ENCODE measurements at regions not wholly inside any gene's neighbourhood (a gene's known extent, or its start where the extent isn't known, plus 50 kb on each side); places are given as distances from the start of the nearest gene placed in this dataset.

DNA sequence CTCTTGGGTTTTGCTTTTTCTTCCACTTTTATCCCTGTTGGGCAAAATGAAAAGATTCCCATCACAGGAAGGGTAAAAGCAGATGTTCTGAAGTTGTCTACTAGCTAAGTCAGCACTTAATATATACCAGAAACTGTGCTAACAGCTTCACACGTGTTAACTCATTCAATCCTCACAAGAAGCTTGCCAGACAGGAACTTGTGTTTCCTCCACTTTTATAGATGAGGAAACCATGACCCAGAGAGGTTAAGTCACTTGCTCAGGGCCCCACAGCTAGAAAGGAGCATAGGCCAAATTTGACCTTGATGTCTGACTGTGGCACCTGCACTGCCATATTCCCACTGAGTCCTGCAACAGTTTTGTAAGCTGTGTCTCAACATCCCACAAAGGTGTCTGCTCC is 76.8 kb upstream of the EPC2 start:
- no TSS peak for BruUV-seq (replicated peaks)
- intact Hi-C loops (cut with micrococcal nuclease) (no loop called here), dilution Hi-C loops (cut with MboI; ENCODE audit: extremely low pct_ligation_motif_present, low sequenced_read_pairs) (no loop called here)
- H3K4me3 ChIP-seq (replicated peaks in 1 of 3; ENCODE audit: insufficient read depth in 1 of 3, low read depth in 1 of 3, low read length in 3 of 3) = no peak overlapping the region
- H3K9me1 ChIP-seq (replicated peaks; ENCODE audit: control insufficient read depth, extremely low read depth, insufficient read depth, low read length) = no peaks in the 10 kb centered on the region
- no peak overlapping the region for H2AFZ ChIP-seq (ENCODE audit: low read depth, low read length)
- H3K36me3 ChIP-seq (ENCODE audit: control insufficient read depth in 2 of 2, extremely low read depth in 1 of 2, insufficient read depth in 2 of 2, low read length in 2 of 2) = no peaks in the 10 kb centered on the region
- no peak for TF ChIP-seq MYC (IDR thresholded peaks at IDR 0.05; ENCODE audit: low read depth, low read length)
- TF ChIP-seq FOS (IDR thresholded peaks at IDR 0.05; ENCODE audit: borderline replicate concordance, insufficient read depth, low read length) = no peak
- TF ChIP-seq POLR2AphosphoS5 (IDR thresholded peaks at IDR 0.05; ENCODE audit: insufficient read depth, low read depth, low read length) = no peak
- DNase-seq (ENCODE audit: low read depth, low spot score) = peak; percentile 60
- no peak overlapping the region for H3K9ac ChIP-seq (replicated peaks; ENCODE audit: extremely low read depth, insufficient read depth, low read length)
- no peaks in the 10 kb centered on the region for H3K79me2 ChIP-seq (ENCODE audit: control insufficient read depth, insufficient read depth, low read length)
- no peak overlapping the region for H3K4me2 ChIP-seq (ENCODE audit: insufficient read depth, low read length)
- H3K4me1 ChIP-seq (ENCODE audit: control insufficient read depth, extremely low read depth, insufficient read depth, low read length) = peaks cover 2% of the 10 kb centered on the region
- H3K27ac ChIP-seq (ENCODE audit: insufficient read depth, low read depth, low read length) = no peak overlapping the region
- H3K9me3 ChIP-seq (replicated peaks; ENCODE audit: control insufficient read depth, insufficient read depth, low read length) = no peaks in the 10 kb centered on the region
- no peak for FAIRE-seq
- POLR2A ChIA-PET = no interaction called here
- peaks cover 0 to 3% of the 10 kb centered on the region in 2 experiments for H3K27me3 ChIP-seq (ENCODE audit: control insufficient read depth in 2 of 2, insufficient read depth in 2 of 2, low read length in 2 of 2)
- CTCF ChIA-PET = interaction anchor here (0.9 to 1.1 kb wide), 2 partner anchors 59 to 423 kb away, joined by 3 to 4 read pairs; no protein-coding TSS in a partner anchor
- H4K20me1 ChIP-seq (replicated peaks; ENCODE audit: control insufficient read depth, extremely low read depth, insufficient read depth, low read length) = no peaks in the 10 kb centered on the region

DNA sequence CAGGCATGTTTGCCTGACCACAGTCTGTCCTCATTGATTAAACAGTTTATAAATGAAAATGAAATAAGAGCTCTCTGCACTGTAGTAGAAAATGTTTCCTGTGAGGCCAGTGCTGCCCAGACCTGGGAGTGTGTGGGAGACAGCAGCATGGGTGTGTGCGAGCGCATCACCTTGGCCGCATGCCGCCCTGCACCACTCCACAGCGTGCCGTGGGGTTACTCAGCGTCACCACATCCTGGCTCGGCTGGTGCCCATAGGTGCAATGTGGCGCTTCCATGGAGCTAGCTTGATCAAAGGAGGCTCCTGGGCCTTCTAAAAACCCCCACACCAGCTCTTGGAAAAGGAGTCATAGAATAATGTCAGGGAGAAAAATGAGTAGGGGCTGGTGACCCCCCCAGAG is 76.0 kb upstream of the EPC2 start:
- POLR2A ChIA-PET = no interaction called here
- Histone ChIP-seq H4K20me1 (replicated peaks; ENCODE audit: control insufficient read depth, extremely low read depth, insufficient read depth, low read length) (no peaks in the 10 kb centered on the region), H3K4me3 (replicated peaks in 1 of 3; ENCODE audit: insufficient read depth in 1 of 3, low read depth in 1 of 3, low read length in 3 of 3) (no peak overlapping the region), H3K27me3 (ENCODE audit: control insufficient read depth in 2 of 2, insufficient read depth in 2 of 2, low read length in 2 of 2) (peaks cover 0 to 3% of the 10 kb centered on the region in 2 experiments), H3K4me1 (ENCODE audit: control insufficient read depth, extremely low read depth, insufficient read depth, low read length) (peaks cover 2% of the 10 kb centered on the region), H3K27ac (ENCODE audit: insufficient read depth, low read depth, low read length) (no peak overlapping the region), H3K9me3 (replicated peaks; ENCODE audit: control insufficient read depth, insufficient read depth, low read length) (no peaks in the 10 kb centered on the region), H3K79me2 (ENCODE audit: control insufficient read depth, insufficient read depth, low read length) (no peaks in the 10 kb centered on the region), H3K4me2 (ENCODE audit: insufficient read depth, low read length) (no peak overlapping the region), H3K9me1 (replicated peaks; ENCODE audit: control insufficient read depth, extremely low read depth, insufficient read depth, low read length) (no peaks in the 10 kb centered on the region), H3K36me3 (ENCODE audit: control insufficient read depth in 2 of 2, extremely low read depth in 1 of 2, insufficient read depth in 2 of 2, low read length in 2 of 2) (no peaks in the 10 kb centered on the region), H2AFZ (ENCODE audit: low read depth, low read length) (no peak overlapping the region), H3K9ac (replicated peaks; ENCODE audit: extremely low read depth, insufficient read depth, low read length) (no peak overlapping the region)
- TF ChIP-seq FOS (IDR thresholded peaks at IDR 0.05; ENCODE audit: borderline replicate concordance, insufficient read depth, low read length) (no peak), POLR2A (IDR thresholded peaks at IDR 0.05; ENCODE audit: low read depth, low read length) (no peak), JUN (IDR thresholded peaks at IDR 0.05; ENCODE audit: borderline replicate concordance, insufficient read depth, insufficient read length, low read depth) (no peak), GATA2 (IDR thresholded peaks at IDR 0.05; ENCODE audit: insufficient read depth, insufficient read length, low read depth, low read length) (no peak), MYC (IDR thresholded peaks at IDR 0.05; ENCODE audit: low read depth, low read length) (no peak), EZH2 (IDR thresholded peaks at IDR 0.05; ENCODE audit: borderline replicate concordance, low read depth, low read length, severe bottlenecking) (no peak), POLR2AphosphoS5 (IDR thresholded peaks at IDR 0.05; ENCODE audit: insufficient read depth, low read depth, low read length) (no peak)
- TF ChIP-seq, protein P1, sequence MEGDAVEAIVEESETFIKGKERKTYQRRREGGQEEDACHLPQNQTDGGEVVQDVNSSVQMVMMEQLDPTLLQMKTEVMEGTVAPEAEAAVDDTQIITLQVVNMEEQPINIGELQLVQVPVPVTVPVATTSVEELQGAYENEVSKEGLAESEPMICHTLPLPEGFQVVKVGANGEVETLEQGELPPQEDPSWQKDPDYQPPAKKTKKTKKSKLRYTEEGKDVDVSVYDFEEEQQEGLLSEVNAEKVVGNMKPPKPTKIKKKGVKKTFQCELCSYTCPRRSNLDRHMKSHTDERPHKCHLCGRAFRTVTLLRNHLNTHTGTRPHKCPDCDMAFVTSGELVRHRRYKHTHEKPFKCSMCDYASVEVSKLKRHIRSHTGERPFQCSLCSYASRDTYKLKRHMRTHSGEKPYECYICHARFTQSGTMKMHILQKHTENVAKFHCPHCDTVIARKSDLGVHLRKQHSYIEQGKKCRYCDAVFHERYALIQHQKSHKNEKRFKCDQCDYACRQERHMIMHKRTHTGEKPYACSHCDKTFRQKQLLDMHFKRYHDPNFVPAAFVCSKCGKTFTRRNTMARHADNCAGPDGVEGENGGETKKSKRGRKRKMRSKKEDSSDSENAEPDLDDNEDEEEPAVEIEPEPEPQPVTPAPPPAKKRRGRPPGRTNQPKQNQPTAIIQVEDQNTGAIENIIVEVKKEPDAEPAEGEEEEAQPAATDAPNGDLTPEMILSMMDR (IDR thresholded peaks at IDR 0.05; ENCODE audit: extremely low read depth in 1 of 2, insufficient read depth in 1 of 2, low read depth in 1 of 2, low read length in 2 of 2) = no peak
- dilution Hi-C loops (cut with MboI; ENCODE audit: extremely low pct_ligation_motif_present, low sequenced_read_pairs) (no loop called here), intact Hi-C loops (cut with micrococcal nuclease) (no loop called here)
- DNase-seq (ENCODE audit: low read depth, low spot score) (no peak), FAIRE-seq (no peak)
- CTCF ChIA-PET = no interaction called here
- BruUV-seq (replicated peaks) = no TSS peak
